Neural cell (in vitro differentiated cells): ENCODE measurements at regions not wholly inside any gene's neighbourhood (a gene's known extent, or its start where the extent isn't known, plus 50 kb on each side); places are given as distances from the start of the nearest gene placed in this dataset.

ENCODE experiments used
- H2AFZ ChIP-seq: fragments of 200-600, 300-800 bp; sonication (generic), shearing (Covaris generic); 2 replicates; pipeline ENCODE4 v1.6.0; 2014; ENCODE audit warnings: low read depth, mild to moderate bottlenecking, antibody characterized with exemption, low read length, moderate library complexity
- H3F3A ChIP-seq: fragments of 200-600 bp; shearing (Covaris generic); 2 replicates; pipeline ENCODE4 v1.6.1; 2016; ENCODE audit warnings: mild to moderate bottlenecking, moderate library complexity, mixed read lengths, antibody characterized with exemption, low read length; ENCODE audit not compliant: insufficient read depth, poor library complexity, severe bottlenecking
- H3K27ac ChIP-seq: fragments of 200-600, 300-800 bp; sonication (generic), shearing (Covaris generic); 2 replicates; pipeline ENCODE4 v1.5.1; 2014; ENCODE audit warnings: mild to moderate bottlenecking, low read length, moderate library complexity
- H3K27me3 ChIP-seq: fragments of 300-800, 200-600 bp; sonication (generic), shearing (Covaris generic); 2 replicates; pipeline ENCODE4 v1.6.0; 2014; ENCODE audit warnings: mild to moderate bottlenecking, low read depth, low read length, moderate library complexity; ENCODE audit not compliant: insufficient read depth
- H3K36me3 ChIP-seq: fragments of 300-800, 200-600 bp; sonication (generic), shearing (Covaris generic); 2 replicates; pipeline ENCODE4 v1.5.1; 2014; ENCODE audit warnings: mild to moderate bottlenecking, antibody characterized with exemption, low read length, moderate library complexity; ENCODE audit not compliant: insufficient read depth
- H3K4me2 ChIP-seq: fragments of 300-800, 200-600 bp; sonication (generic), shearing (Covaris generic); 2 replicates; pipeline ENCODE4 v1.6.0; 2014; ENCODE audit warnings: mild to moderate bottlenecking, low read length
- H3K4me3 ChIP-seq: fragments of 300-800, 200-600 bp; sonication (generic), shearing (Covaris generic); 2 replicates; pipeline ENCODE4 v1.5.1; 2014; ENCODE audit warnings: mild to moderate bottlenecking, low read length, moderate library complexity
- H3K79me2 ChIP-seq: fragments of 200-600 bp; shearing (Covaris generic); replicated peaks from 2 replicates; pipeline ENCODE4 v1.6.0; 2014; ENCODE audit warnings: mild to moderate bottlenecking, low read length, moderate library complexity; ENCODE audit not compliant: insufficient read depth
- H3K9ac ChIP-seq: fragments of 300-800, 200-600 bp; sonication (generic), shearing (Covaris generic); 2 replicates; pipeline ENCODE4 v1.6.1; 2016; ENCODE audit warnings: mild to moderate bottlenecking, low read length, mixed read lengths
- H3K9me2 ChIP-seq: fragments of 200-600 bp; shearing (Covaris generic); 2 replicates; pipeline ENCODE4 v1.6.1; 2016; ENCODE audit warnings: mild to moderate bottlenecking, low read length, mixed read lengths; ENCODE audit not compliant: insufficient read depth
- H3K9me3 ChIP-seq: fragments of 200-600, 300-800 bp; sonication (generic), shearing (Covaris generic); 2 replicates; pipeline ENCODE4 v1.6.1; 2016; ENCODE audit warnings: mild to moderate bottlenecking, mixed run types, low read length, moderate library complexity, mixed read lengths
- H4K20me1 ChIP-seq: fragments of 200-600 bp; shearing (Covaris generic); 2 replicates; pipeline ENCODE4 v1.6.1; 2016; ENCODE audit warnings: mild to moderate bottlenecking, mixed run types; ENCODE audit not compliant: insufficient read depth
- CTCF ChIP-seq: fragments of 450-650 bp; IDR thresholded peaks from 2 replicates; pipeline ENCODE4 v1.5.1; 2014; ENCODE audit warnings: antibody characterized with exemption, mild to moderate bottlenecking, moderate library complexity; ENCODE audit not compliant: poor library complexity, severe bottlenecking
- EP300 ChIP-seq: fragments of 450-650 bp; conservative IDR thresholded peaks from 2 replicates; pipeline ENCODE4 v1.6.1; 2014; ENCODE audit warnings: antibody characterized with exemption, mild to moderate bottlenecking, moderate library complexity; ENCODE audit not compliant: poor library complexity, severe bottlenecking
- EZH2 ChIP-seq: fragments of 200-600, 300-800 bp; shearing (Covaris generic), sonication (generic); IDR thresholded peaks from 2 replicates; pipeline ENCODE4 v1.6.1; 2014; ENCODE audit warnings: antibody characterized with exemption, low read length, borderline replicate concordance, mild to moderate bottlenecking; ENCODE audit not compliant: insufficient read depth, poor library complexity, severe bottlenecking
- MXI1 ChIP-seq: fragments of 450-650 bp; conservative IDR thresholded peaks from 2 replicates; pipeline ENCODE4 v1.6.1; 2014; ENCODE audit warnings: antibody characterized with exemption, mild to moderate bottlenecking; ENCODE audit not compliant: poor library complexity, severe bottlenecking
- POLR2AphosphoS5 ChIP-seq: IDR thresholded peaks from 2 replicates; pipeline ENCODE4 v1.6.1; 2012
- RAD21 ChIP-seq: fragments of 450-650 bp; conservative IDR thresholded peaks from 2 replicates; pipeline ENCODE4 v1.6.1; 2014; ENCODE audit warnings: antibody characterized with exemption, mild to moderate bottlenecking, moderate library complexity
- SMC3 ChIP-seq: fragments of 450-650 bp; conservative IDR thresholded peaks from 2 replicates; pipeline ENCODE4 v1.6.1; 2014; ENCODE audit warnings: antibody characterized with exemption, mild to moderate bottlenecking, moderate library complexity; ENCODE audit not compliant: poor library complexity
- TAF1 ChIP-seq: IDR thresholded peaks from 2 replicates; pipeline ENCODE4 v1.6.1; 2012; ENCODE audit warnings: low read depth
- TF ChIP-seq, protein P1 (sequence below): IDR thresholded peaks from 2 replicates; pipeline ENCODE4 v1.6.1; 2012; ENCODE audit warnings: borderline replicate concordance

DNA sequence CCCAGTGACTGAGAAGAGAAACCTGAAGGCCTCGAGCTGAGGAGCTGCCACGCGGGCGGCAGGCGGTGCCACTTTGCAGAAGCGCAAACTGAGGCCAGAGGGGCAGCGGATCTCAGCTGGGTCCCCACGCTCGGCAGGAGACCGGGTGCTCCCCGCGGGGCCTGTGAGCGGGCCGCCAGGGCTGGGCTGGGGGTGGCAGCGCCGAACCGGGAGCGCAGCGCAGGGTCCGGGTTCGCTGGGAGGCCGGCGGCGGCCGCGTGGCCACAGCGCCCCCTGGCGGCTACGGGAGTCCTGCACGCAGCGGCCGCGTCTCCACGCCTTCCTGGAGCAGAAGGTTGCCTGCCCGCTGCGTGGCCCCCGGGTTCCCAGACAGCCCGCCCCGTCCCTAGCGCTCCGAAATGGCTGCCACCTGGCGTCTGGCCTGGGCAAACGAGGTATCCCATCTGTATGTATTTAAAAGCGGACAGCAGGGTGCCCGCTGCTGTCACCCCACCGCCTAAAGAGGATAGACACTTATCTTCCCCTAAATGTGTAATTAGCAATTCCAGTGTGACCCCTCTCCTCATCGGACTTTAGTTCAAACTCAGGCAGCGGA, 96.1 kb upstream of the CDH5 start:
- H3K4me3 ChIP-seq = peak overlapping the region; percentile 35
- no peak overlapping the region for H3K4me2 ChIP-seq
- no peak overlapping the region for H3K27ac ChIP-seq
- H3K9ac ChIP-seq = no peak overlapping the region
- H3F3A ChIP-seq = no peaks in the 10 kb centered on the region
- H3K79me2 ChIP-seq = no peaks in the 10 kb centered on the region
- H4K20me1 ChIP-seq = no peaks in the 10 kb centered on the region
- H2AFZ ChIP-seq = no peak overlapping the region
- peaks cover 8% of the 10 kb centered on the region for H3K27me3 ChIP-seq
- H3K36me3 ChIP-seq = no peaks in the 10 kb centered on the region
- no peaks in the 10 kb centered on the region for H3K9me2 ChIP-seq
- TF ChIP-seq TAF1 (no peak), RAD21 (peak; percentile 91), CTCF (peak; percentile 90), SMC3 (peak; percentile 88), POLR2AphosphoS5 (no peak), EZH2 (no peak), EP300 (peak; percentile 20), MXI1 (peak; percentile 16)
- TF ChIP-seq, protein P1, sequence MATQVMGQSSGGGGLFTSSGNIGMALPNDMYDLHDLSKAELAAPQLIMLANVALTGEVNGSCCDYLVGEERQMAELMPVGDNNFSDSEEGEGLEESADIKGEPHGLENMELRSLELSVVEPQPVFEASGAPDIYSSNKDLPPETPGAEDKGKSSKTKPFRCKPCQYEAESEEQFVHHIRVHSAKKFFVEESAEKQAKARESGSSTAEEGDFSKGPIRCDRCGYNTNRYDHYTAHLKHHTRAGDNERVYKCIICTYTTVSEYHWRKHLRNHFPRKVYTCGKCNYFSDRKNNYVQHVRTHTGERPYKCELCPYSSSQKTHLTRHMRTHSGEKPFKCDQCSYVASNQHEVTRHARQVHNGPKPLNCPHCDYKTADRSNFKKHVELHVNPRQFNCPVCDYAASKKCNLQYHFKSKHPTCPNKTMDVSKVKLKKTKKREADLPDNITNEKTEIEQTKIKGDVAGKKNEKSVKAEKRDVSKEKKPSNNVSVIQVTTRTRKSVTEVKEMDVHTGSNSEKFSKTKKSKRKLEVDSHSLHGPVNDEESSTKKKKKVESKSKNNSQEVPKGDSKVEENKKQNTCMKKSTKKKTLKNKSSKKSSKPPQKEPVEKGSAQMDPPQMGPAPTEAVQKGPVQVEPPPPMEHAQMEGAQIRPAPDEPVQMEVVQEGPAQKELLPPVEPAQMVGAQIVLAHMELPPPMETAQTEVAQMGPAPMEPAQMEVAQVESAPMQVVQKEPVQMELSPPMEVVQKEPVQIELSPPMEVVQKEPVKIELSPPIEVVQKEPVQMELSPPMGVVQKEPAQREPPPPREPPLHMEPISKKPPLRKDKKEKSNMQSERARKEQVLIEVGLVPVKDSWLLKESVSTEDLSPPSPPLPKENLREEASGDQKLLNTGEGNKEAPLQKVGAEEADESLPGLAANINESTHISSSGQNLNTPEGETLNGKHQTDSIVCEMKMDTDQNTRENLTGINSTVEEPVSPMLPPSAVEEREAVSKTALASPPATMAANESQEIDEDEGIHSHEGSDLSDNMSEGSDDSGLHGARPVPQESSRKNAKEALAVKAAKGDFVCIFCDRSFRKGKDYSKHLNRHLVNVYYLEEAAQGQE = no peak
- H3K9me3 ChIP-seq = peaks cover under 1% of the 10 kb centered on the region

- Histone ChIP-seq H3K27ac (no peak overlapping the region), H3K36me3 (no peaks in the 10 kb centered on the region), H3F3A (no peaks in the 10 kb centered on the region), H3K27me3 (peaks cover 8% of the 10 kb centered on the region), H3K4me3 (peak overlapping the region; percentile 35), H3K79me2 (no peaks in the 10 kb centered on the region), H3K9me2 (no peaks in the 10 kb centered on the region), H3K4me2 (no peak overlapping the region), H4K20me1 (no peaks in the 10 kb centered on the region), H3K9ac (no peak overlapping the region), H2AFZ (no peak overlapping the region), H3K9me3 (no peaks in the 10 kb centered on the region)
- no peak for TF ChIP-seq CTCF
- TF ChIP-seq EP300 = no peak
Measured at GRCh38 chr16:66269617-66270332, 96.7 kb upstream of the CDH5 start.
